NOMO-1 treated with DMSO at 0.1 percent for 48 hours (cell line): ENCODE measurements at regions not wholly inside any gene's neighbourhood (a gene's known extent, or its start where the extent isn't known, plus 50 kb on each side); places are given as distances from the start of the nearest gene placed in this dataset.
"Not testable (repeated sequence)": the region's sequence is repeated elsewhere in the genome, so short reads cannot be mapped to it uniquely, and the experiment has no call there.

Experiments used
- DNase-seq: peaks from one replicate; lab custom pipeline; 2025; ENCODE audit not compliant: unreplicated experiment; lab: John Stamatoyannopoulos, UW

- DNase-seq = no peak
These were observed 321.4 kb downstream of the IRS1 start for GRCh38 chr2:226478109-226478809.

- DNase-seq = no peak
These were observed 322.2 kb downstream of the IRS1 start for GRCh38 chr2:226477221-226478108.

- no peak for DNase-seq
These were observed 324.0 kb downstream of the IRS1 start for GRCh38 chr2:226475650-226476049.

- no peak for DNase-seq
These were observed 325.5 kb downstream of the IRS1 start for GRCh38 chr2:226474131-226474530.

- no peak for DNase-seq
These were observed 327.6 kb downstream of the IRS1 start for GRCh38 chr2:226471987-226472470.

- no peak for DNase-seq
These were observed 332.0 kb downstream of the IRS1 start for GRCh38 chr2:226467633-226468032.

- DNase-seq = no peak
These were observed 332.4 kb downstream of the IRS1 start for GRCh38 chr2:226467221-226467620.

GRCh38 chr2:226466589-226466988 lies 333.0 kb downstream of the IRS1 start:
- DNase-seq = no peak

GRCh38 chr2:226466124-226466523 lies 333.5 kb downstream of the IRS1 start:
- DNase-seq = no peak

GRCh38 chr2:226464380-226464779 lies 335.2 kb downstream of the IRS1 start:
- no peak for DNase-seq

GRCh38 chr2:226463154-226463553 lies 336.5 kb downstream of the IRS1 start:
- DNase-seq = no peak

- no peak for DNase-seq
These were observed 337.6 kb downstream of the IRS1 start for GRCh38 chr2:226461981-226462380.

- DNase-seq = not testable (repeated sequence)
These were observed 343.5 kb downstream of the IRS1 start for GRCh38 chr2:226456144-226456543.

- no peak for DNase-seq
These were observed 346.9 kb downstream of the IRS1 start for GRCh38 chr2:226452768-226453167.

GRCh38 chr2:226451486-226451885 lies 348.1 kb downstream of the IRS1 start:
- DNase-seq = no peak

GRCh38 chr2:226450141-226450540 lies 349.5 kb downstream of the IRS1 start:
- DNase-seq = no peak

GRCh38 chr2:226447338-226448300 lies 352.0 kb downstream of the IRS1 start:
- no peak for DNase-seq

- DNase-seq = no peak
These were observed 353.1 kb downstream of the IRS1 start for GRCh38 chr2:226446406-226447001.

GRCh38 chr2:226445216-226445861 lies 354.3 kb downstream of the IRS1 start:
- DNase-seq = no peak

GRCh38 chr2:226443112-226443511 lies 356.5 kb downstream of the IRS1 start:
- DNase-seq = no peak
